Fibroblast of skin of back (primary cell): ENCODE measurements at regions not wholly inside any gene's neighbourhood (a gene's known extent, or its start where the extent isn't known, plus 50 kb on each side); places are given as distances from the start of the nearest gene placed in this dataset.

Experiments
- DNase-seq: peaks from one replicate; pipeline ENCODE4 v3.0.0-alpha.2; 2013

DNA sequence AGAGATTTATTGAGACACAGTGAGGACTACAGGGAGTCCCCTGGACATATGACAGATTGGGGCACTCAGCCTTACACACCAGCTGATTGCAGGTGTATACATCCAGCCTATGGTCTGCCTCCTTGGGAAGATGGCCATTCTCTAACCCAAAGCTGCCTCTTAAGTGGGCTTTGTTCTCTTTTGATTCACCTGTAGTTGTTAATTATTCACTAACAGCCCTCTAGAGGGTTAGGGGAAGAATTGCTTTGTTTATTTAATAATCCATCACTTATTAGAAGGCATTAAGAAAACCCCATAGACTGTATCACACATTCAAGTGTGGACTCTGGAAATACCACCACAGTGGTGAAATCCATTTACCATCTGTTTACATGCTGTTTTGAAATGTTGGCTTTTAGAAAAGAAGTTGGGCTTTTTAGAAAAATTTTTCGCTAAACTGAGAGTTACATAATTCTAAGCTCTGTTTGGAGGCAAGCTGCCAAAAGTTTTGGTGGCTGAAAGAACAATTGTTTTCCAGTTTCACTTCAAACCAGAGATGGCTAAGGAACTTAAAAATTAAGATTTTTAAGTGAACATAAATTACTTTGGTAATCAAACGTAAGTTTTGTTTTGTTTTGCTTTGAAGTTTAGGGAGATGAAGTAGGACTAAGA, 379.1 kb downstream of the ADRA2A start:
- no peak for DNase-seq

DNA sequence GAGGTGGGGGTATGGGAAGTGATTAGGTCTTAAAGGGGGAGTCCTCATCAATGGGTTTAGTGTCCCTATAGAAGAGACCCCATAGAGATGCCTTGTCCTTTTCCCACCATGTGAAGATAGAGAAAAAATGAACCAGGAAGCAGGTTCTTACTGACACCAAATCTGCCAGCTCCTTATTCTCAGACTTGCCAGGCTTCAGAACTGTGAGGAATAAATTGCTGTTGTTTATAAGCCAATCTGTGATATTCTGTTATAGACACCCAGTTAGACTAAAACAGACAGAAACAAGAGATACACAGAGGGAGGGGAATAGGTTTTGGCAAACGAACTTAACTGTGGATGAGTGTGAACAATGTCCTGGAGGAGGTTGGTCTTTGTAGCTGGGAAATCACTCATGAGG, 381.4 kb downstream of the ADRA2A start:
- no peak for DNase-seq

DNA sequence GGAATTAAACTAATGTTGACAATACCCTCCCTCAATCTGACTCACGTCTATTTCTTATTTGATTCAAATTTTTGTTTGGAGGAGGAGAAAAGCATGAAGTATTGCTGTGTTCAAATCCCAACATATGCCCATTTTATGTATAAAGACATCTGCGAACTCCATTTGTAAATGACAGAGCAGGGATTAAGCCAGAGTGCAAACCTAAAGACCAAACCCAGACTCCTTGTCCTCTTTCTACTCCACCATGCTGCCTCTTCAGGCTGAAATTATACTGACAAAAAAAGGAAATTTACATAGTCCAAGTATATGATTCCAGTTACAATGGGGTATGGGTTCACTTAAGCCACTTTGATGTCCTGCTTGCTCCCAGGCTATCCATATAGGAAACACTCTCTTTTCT, 383.1 kb downstream of the ADRA2A start:
- no peak for DNase-seq

DNA sequence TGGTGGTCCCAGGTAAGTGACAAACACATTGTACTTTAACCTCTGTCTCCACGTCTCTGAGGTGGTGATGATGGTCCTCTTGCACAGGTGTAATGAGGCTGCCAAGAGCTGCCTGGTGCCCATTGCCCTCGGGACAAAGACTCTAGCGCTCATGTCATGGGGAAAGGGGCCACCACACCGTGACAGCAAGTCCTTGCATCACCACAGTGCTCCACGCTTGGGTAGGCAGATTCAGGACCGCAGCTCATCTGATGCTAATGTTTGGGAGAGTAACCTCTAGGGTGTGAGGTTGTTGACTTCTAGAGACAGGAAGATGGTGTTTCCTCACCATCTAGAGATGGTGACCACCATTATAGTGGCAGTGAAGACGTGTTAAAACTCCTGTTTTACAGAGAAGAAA, 395.6 kb downstream of the ADRA2A start:
- no peak for DNase-seq

DNA sequence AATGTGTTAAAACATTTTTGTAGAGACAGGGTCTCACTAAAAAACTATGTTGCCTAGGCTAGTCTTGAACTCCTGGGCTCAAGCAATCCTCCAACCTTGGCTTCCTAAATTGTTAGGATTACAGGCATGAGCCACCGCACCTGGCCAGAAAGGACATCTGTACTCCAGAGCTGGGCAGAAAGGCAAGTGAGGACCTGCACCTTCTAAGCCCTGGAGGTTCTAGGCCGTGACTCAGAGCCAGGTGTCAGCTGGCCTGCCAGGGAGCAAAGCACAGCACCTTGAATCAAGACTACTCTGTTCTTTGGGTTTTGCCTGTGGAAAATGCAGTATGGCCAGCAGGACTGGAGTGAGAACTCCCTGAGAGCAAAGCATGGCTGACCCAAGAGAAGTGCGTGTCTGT, 396.5 kb downstream of the ADRA2A start:
- no peak for DNase-seq

DNA sequence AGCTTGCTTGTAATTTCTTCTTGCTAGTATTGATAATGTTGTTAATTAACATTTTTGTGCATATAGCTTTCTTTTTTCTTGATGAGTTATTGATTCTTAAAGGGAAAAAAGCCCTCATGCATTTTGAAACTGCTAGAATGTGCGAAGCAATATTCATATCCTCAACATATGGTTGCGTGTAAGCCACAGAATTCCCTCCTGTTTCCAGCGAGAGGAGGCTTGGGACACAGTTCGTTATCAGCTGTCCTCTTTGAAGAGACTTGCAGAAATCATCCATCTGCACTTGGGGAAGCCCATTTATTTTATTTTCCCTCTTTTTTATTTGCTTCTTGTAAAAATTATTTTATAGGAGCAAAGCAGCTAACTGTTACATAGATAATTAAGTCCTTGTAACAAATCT, 398.0 kb downstream of the ADRA2A start:
- DNase-seq, result no peak

DNA sequence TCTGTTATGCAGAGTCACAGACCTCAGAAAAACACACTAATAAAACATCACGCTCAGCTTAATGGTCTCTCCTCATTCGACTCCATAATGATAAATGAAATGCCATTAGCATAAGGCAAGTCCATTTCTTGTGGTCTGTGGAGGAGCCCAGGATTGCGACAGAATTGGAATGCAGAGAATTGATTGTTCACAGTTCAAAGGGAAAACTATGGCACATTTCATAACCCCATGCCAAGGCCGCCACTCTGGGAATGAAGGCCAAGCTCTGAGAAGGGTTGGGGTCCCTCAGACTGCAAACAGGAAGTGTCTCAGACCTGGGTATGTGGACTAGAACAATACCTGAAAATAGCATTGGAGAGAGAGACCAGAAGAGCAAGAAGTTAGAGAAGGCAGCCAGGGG, 398.9 kb downstream of the ADRA2A start:
- DNase-seq, result peak; percentile 3

DNA sequence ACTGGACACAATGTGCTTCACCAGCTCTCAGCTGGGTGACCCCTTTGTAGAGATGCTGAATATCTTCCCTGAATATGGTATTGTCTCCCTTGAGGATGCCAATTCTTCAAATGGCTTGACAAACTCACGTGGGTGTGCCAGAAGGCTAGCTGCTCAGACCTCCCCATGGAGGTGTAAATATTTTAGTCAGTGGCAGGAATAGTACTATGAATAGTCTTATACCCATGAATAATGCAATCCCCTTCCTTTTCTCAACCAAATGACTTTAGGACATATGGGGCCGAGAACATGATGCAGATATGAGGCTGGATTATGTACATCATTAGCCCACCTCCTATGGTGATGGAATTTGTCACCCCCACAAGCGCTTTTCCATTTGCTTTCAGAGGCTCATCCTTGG, 401.8 kb downstream of the ADRA2A start:
- no peak for DNase-seq

DNA sequence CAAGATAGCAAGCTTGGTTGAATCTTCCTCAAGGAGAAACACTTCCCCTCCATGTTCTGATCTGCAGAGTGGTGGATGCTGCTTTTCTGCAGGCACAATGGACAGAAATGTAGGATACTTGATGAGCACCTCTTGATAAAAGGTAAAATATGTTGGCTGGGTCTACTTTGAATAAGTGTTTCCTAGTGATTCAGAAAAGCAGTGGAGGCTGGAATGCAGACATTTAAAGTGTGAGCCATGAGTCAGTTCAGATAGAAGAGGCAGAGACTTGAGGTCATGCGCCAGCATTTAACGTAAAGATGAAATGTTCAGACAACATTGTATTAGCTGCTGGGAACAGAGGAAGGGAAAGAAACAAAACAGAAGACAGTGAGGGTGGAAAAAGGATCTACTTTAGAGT, 403.1 kb downstream of the ADRA2A start:
- DNase-seq, result no peak

DNA sequence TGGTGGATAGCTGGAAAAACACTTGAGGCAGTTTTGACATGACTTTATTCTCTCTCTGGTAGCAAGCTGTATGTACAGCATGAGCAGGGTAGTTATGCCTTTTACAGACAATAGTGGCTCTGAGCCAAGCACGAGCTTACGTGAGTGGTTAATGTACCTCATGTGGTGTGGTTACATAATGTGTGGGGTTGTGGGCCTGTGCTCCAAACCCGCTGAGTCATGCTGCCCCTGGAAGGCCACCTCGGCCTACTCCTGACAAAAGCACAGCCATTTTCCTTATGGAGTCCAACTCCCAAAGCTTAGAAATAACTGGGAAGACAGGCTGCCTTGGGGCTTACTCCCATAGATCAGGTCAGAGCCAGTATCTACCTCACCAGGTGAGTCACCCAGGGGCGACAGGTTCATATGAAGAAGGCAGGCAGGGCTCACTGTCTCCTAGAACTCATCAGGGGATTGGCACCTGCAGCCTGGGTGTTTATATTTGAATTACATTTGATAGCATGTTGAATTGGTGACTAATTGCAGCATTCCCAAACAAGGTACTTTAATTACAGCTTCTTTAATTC, 404.5 kb downstream of the ADRA2A start:
- no peak for DNase-seq

DNA sequence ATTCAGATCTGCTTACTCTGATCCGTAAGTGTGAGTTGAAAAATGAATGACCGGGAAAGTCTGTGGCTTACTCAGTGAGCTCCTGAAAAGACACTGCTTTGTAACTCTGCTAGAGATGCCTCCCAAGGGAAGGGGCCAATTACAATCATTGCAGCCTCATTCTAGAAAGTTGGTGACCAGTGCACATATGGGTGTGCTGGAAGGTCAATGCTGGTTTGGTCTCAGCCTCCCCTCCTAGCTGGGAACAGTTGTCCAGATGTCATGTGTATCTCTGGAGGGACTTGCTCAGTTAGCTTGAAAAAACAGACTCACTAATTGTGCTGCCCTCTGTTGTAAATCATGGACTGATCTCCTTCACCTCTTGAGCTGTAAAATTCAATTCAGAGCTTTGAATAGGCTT, 405.0 kb downstream of the ADRA2A start:
- DNase-seq, result no peak

DNA sequence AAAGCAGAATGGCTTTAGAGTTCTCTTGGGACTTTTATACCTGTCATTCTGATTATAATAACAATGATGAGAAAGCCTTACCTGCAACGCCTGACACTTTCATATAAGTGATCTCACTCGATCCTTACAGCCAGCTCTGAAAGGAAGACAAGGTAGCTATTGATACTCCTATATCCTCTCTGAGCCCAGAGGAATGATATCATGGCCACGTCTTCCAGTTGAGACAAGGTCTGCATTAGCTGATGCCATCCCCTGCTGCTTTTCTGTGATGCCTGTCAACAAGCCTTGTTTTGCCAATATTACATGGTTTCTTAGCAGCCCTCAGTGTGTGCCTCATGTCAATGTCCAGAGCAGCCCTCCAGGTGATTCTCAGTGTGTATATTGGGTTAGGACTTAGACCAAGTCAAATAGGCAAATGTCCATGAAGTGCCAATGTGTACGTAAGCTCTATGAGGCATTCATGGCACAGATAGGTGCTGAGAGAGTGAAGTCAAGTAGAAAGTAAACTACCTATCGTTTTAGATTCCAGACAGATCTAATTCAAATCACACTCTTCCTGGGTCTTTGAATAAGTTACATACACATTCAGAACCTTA, 405.9 kb downstream of the ADRA2A start:
- no peak for DNase-seq

DNA sequence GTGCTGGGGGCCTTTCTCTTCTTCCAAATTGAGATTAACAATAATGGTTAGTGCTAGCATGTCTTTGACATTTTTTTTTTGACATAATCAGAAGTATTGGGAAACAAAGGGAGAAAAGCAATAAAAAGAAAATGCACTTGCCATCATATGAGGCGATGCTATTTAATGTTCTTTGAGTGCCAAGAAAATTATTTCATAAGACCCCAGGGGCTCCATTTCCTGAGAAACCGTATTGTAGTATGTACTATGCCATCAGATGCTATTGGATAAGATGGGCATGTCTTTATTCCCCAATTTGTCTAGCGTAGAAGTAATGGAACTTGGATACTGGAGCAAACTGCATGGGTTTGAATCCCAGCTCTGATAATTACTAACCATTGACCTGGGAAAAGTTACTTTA, 408.9 kb downstream of the ADRA2A start:
- DNase-seq, result no peak

DNA sequence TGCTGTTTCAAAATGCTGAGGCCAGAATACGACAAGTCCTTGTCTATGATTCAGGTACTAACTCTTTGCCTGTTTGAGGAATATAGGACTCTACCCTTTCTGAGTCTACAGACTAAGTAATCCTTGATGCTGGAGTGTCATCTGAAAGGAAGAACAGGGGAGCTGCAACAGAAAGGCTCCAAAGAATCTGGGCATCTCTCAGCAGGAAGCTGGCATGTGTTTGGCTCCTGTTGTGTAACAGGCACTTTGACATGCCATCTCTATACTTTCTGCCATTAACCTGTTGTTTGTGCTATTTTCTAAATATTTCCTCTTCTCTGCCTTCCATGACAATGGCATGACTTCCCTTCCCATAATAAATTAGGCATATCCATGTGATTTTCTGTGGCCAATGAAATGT, 409.5 kb downstream of the ADRA2A start:
- DNase-seq, result no peak

DNA sequence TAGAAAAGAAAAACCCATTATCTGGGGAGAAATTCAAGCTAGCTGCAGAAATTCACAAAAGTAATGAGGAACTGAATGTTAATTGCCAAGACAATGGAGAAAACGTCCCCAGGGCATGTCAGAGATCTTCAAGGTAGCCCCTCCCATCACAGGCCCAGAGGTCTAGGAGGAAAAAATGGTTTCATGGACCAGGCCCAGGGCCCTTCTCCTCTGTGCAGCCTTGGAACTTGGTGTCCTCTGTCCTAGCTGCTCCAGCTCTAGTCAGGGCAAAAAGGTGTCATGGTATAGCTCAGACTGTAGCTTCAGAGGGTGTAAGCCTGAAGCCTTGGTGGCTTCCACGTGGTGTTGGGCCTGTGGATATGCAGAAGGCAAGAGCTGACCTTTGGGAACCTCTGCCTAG, 411.8 kb downstream of the ADRA2A start:
- no peak for DNase-seq

DNA sequence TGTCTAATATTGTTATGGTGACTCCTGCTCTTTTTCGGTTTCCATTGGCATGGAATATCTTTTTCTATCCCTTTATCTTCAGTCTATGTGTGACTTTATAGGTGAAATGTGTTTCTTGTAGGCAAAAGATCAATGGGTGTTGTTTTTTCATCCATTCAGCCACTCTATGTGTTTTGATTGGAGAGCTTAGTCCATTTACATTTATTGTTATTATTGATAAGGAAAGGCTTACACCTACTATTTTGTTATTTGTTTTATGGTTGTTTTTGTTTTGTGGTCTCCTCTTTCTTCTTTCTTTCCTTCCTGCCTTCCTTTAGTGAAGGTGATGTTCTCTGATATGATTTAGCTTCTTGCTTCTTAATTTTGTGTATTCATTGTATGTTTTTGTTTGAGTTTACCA, 414.3 kb downstream of the ADRA2A start:
- DNase-seq, result no peak

DNA sequence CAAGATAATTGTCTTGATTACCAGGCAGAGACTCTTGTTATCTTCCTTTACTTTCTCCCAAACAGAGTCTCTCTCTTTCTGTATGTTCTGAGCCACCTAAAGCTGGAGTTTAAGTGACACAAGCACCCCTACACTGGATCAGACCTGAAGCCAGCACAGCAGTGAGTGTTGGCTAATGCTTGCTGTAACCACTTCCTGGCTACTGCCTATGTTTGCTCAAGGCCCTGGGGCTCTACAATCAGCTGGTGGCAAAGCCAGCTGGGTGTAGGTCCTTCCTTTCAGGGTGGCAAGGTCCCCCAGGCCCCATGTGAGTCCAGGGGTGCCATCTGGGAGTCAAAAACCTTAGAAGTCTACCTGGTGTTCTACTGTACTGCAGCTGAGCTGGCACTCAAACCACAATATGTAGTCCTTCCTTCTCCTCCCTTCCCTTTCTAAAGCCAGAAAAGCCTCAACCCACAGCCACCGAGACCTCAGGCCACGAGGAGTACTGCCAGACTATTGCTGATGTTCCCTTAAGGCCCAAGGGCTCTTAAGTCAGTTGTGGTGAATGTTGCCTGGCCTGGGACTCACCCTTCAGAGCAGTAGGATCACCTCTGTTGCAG, 416.3 kb downstream of the ADRA2A start:
- no peak for DNase-seq

DNA sequence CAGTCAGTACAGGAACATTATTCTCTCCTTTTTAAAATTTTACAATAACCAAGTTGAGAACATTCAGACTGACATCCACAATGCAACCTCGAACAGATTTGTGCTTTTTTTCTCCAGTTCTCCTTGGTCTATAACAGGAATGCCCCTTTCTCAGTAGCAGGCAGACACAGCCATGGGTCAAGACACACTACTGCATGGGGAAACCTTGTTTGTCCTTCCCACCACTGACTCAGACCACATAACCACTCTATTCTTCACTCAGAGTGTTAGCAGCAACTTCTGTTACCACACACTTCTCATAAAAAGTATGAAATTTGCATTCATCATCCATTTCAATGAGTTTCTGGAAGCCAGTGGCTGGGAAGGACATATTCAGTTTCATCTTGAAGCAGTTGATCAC, 421.7 kb downstream of the ADRA2A start:
- DNase-seq, result no peak

DNA sequence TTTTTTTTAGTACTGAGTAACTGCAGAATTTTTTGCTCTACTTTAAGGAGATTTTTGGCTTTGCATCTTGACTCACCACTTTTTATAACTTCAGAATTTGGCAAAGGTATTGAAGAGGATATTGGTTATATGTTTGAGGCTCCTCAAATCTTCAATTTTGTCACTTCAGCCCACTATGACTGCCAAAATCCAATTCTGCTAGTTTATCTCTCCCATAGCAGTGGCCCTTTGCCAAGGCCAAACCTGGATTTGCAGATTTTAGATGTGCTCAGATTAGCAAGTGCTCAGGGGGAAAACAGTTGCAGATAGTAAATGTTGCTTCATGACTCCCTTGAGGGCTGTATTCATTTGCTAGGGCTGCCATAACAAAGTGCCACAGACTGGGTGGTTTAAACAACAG, 427.5 kb downstream of the ADRA2A start:
- no peak for DNase-seq

DNA sequence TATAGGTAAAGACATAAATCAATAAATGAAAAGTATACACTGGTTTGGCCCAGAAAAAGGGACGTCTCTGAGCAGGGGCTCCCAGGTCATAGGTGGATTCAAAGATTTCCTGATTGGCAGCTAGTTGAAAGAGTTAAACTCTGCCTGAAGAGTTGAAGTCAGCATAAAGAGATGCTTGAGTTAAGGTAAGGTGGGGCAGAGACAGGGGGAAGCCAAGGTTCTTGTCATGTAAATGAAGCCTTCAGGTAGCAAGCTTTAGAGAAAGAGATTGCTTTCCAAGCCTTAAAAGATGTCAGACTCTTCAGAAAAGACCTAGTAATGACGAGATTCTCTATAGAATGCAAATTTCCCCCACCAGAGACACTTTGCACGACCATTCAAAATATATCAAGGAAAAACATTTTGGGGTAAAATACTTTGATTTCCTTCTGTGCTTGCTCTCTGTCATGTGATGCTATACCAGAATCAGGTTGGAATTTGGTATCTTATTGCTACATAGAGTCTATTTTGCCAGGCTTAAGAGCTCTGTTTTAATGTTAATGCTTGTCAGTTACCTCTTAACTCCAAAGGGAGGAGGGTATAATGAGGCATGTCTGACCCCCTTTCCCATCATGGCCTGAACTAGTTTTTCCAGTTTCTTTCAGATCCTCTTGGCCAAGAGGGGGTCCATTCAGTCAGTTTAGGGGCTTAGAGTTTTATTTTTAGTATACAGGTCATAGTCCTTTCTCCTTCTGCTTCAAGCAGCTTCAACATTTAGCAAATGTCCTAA, 429.6 kb downstream of the ADRA2A start:
- no peak for DNase-seq

DNA sequence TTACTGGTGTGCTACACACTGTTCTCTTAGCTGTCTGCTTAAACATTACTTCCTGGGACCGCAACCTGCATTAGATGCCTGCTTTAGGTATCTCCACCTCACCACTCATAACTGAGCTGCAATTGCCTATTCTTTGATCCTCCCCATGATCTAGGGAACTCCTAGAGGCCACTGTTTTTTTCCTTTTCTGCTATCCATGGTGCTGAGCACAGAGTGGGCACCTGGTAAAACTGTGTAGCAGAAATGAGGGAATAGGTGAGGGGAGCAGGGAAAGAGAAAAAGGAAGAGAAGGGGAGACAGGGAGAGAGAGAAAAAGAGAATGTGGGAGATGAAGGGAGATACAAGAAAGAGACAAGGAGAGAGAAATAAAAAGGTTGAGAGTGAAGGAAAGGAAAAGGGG, 434.9 kb downstream of the ADRA2A start:
- no peak for DNase-seq

DNA sequence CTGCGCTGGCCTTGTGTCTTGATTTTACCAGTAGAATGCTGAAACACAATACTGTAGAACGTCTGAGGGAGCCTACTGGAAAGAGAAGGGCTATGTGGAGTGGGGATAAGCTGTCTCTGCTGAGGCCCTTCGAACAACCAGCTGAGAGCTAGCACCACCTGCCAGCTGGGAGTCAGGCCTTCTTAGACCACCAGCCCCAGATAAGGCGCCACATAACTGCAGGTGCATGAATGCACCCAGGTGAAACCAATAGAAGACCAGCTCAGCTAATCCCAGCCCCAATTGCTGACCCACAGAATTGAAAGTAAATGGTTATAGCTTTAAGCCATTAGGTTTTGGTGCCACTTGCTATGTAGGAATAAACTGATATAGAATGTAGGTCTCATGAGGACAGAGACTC, 438.4 kb downstream of the ADRA2A start:
- DNase-seq, result no peak

DNA sequence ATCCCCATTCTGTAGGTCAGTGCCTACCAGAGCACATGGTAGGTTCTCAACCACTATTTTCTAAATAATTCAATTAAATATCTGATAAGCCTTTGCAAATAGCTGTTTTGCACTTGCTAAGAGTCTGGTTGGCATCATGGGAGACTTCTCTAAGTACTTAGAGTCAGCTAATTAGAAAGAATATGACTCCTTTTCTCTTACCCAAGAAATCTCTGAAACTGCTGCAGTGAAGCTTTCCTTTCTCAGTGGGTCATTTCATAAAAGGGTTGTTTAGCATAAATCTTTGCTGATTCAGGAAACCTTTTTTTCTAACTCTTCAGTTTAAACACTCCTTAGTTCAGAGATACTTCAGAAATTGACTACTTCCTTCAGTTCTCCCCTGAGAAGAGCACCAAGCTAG, 438.9 kb downstream of the ADRA2A start:
- DNase-seq, result no peak

DNA sequence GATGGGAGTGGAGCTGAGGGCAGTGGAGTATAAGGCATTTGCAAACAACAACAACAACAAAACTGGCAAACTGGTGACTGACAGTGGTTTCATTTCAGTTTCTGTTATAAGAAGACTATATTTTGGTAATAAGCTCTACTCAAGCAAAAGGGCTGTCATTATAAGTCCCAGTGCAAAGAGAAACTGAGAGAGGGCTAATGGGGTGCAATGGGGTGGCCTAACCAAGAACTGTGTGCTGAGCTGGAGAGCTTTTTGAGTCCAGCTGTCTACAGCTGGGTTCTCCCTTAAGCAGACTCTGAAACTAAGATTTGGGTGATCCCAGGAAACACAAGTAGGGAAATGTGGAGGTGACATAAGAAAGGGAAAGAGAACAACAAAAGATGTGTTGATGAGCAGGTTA, 439.3 kb downstream of the ADRA2A start:
- DNase-seq, result no peak
